Activated B cell treated with CpG ODN at 0.5 μM for 24 hours (primary cell): ENCODE measurements at regions not wholly inside any gene's neighbourhood (a gene's known extent, or its start where the extent isn't known, plus 50 kb on each side); places are given as distances from the start of the nearest gene placed in this dataset.

ENCODE experiments used
- ATAC-seq: fragments of 200-7000 bp; cut with Tn5 transposase; one replicate; pipeline ENCODE4 v1.10.0; 2021; ENCODE audit warnings: low read depth, mild to moderate bottlenecking, moderate library complexity
- CTCF ChIA-PET: fragments of 350-600 bp; sonication (Branson Sonifier 250); formaldehyde crosslinking; loops from one replicate; lab custom pipeline; 2021; ENCODE audit warnings: antibody characterized with exemption; lab: Charles Lee
- POLR2A ChIA-PET: fragments of 350-600 bp; sonication (Branson Sonifier 250); formaldehyde crosslinking; loops from one replicate; lab custom pipeline; 2021; ENCODE audit warnings: antibody characterized with exemption; lab: Charles Lee
- DNase-seq: peaks from one replicate; pipeline ENCODE4 v3.0.0; 2022
- H3K27ac Mint-ChIP-seq: one replicate; pipeline ENCODE4 v1.8.0; 2020; ENCODE audit warnings: mixed read lengths
- H3K27me3 Mint-ChIP-seq: one replicate; pipeline ENCODE4 v1.8.0; 2021; ENCODE audit warnings: mixed read lengths
- H3K36me3 Mint-ChIP-seq: one replicate; pipeline ENCODE4 v1.8.0; 2021; ENCODE audit warnings: low read depth, mixed read lengths
- H3K4me1 Mint-ChIP-seq: one replicate; pipeline ENCODE4 v1.8.0; 2021; ENCODE audit warnings: mixed read lengths
- H3K4me3 Mint-ChIP-seq: one replicate; pipeline ENCODE4 v1.8.0; 2020; ENCODE audit warnings: mild to moderate bottlenecking, mixed read lengths
- H3K9me3 Mint-ChIP-seq: one replicate; pipeline ENCODE4 v1.8.0; 2020; ENCODE audit warnings: mixed read lengths
- CTCF ChIP-seq: fragments of 200-600 bp; IDR thresholded peaks from one replicate; pipeline ENCODE4 v1.8.0; 2022; ENCODE audit warnings: antibody characterized with exemption, mild to moderate bottlenecking
- intact Hi-C: fragments of 100-400 bp; cut with micrococcal nuclease; formaldehyde crosslinking; loops from one replicate; pipeline ENCODE4 v1.15.1; 2024

DNA sequence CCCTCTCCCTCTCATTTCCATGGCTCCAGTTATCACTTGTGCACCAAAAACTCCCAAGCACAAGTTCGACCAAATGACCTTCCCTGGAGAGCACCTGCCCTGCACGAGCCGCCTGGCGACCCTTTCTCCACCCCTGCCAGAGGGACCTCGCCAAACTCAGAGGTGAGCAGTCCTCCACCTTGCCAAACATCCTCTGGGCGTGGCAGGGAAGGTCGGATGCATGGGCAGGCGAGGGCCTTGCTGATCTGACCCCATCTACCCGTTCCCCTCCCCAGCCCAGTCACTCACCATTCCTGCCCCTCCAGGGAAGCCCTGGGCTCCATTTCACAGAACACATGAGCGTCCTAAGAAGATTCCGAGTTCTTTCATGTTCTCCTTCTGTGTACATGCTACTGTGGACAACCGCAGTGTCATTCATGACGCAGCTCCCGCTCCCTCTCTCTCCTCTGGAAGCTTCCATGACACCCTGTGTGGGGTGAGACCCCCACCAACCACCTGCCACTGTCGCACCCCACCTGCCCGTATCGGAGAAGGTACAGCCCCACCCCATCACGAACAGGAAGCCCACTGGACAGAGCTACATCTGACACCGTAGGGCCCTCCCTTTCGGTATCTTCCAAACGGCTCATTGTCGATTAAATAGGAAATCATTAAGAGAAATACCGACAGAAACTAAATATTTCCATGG is 104.3 kb downstream of the DACT2 start:
- ATAC-seq = no peak
- H3K27me3 Mint-ChIP-seq = no peaks in the 10 kb centered on the region
- H3K4me3 Mint-ChIP-seq = no peak overlapping the region
- no peak for TF ChIP-seq CTCF
- CTCF ChIA-PET = no interaction called here
- DNase-seq = no peak
- no peaks in the 10 kb centered on the region for H3K36me3 Mint-ChIP-seq
- H3K27ac Mint-ChIP-seq = no peak overlapping the region
- POLR2A ChIA-PET = no interaction called here
- intact Hi-C loops = no loop called here
- H3K4me1 Mint-ChIP-seq = no peaks in the 10 kb centered on the region
- no peaks in the 10 kb centered on the region for H3K9me3 Mint-ChIP-seq

DNA sequence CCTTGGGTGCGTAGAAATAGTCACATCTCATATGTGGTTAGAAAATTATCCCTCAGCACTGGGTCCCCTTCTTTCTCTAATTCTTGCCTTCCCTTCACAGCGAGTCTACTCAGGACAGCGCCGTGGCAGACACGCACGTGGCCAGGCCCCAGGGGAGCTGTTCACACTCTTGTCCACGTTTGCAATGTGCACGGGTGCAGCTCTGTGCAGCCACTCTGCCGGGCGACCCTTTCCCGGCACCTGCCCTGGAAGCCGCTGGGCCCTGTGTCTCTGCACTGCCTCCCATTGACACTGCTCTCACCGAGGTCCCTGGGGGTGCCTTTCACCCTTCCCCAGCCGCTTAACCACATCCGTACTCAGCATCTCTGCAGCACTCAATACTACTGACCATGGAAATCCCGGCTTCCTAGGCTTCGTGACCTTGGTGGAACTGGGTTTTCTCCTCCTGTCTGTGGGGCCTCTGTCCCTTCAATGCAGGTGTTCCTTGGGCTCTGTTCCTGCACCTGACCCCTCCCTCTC is 104.9 kb downstream of the DACT2 start:
- Mint-ChIP-seq H3K4me1 (no peaks in the 10 kb centered on the region), H3K36me3 (no peaks in the 10 kb centered on the region), H3K9me3 (no peaks in the 10 kb centered on the region), H3K27me3 (no peaks in the 10 kb centered on the region), H3K4me3 (no peak overlapping the region), H3K27ac (no peak overlapping the region)
- DNase-seq (no peak), ATAC-seq (no peak)
- CTCF ChIA-PET = no interaction called here
- intact Hi-C loops = no loop called here
- TF ChIP-seq CTCF = no peak
- POLR2A ChIA-PET = no interaction called here

GRCh38 chr6:168213121-168213524 is 106.5 kb downstream of the DACT2 start:
- Mint-ChIP-seq H3K27ac (no peak overlapping the region), H3K36me3 (no peaks in the 10 kb centered on the region)

GRCh38 chr6:168212362-168212761 is 107.2 kb downstream of the DACT2 start:
- ChIA-PET POLR2A (no interaction called here), CTCF (no interaction called here)
- H3K27ac Mint-ChIP-seq = no peak overlapping the region
- DNase-seq (no peak), ATAC-seq (no peak)
- H3K27me3 Mint-ChIP-seq = no peaks in the 10 kb centered on the region
- H3K9me3 Mint-ChIP-seq = no peaks in the 10 kb centered on the region
- H3K36me3 Mint-ChIP-seq = no peaks in the 10 kb centered on the region
- H3K4me3 Mint-ChIP-seq = no peak overlapping the region
- intact Hi-C loops = no loop called here
- no peaks in the 10 kb centered on the region for H3K4me1 Mint-ChIP-seq
- TF ChIP-seq CTCF = no peak

More at GRCh38 chr6:168213121-168213524, 106.5 kb downstream of the DACT2 start:
- Mint-ChIP-seq H3K4me3 (no peak overlapping the region), H3K9me3 (no peaks in the 10 kb centered on the region), H3K27me3 (no peaks in the 10 kb centered on the region), H3K4me1 (no peaks in the 10 kb centered on the region)
- no peak for ATAC-seq
- no peak for TF ChIP-seq CTCF
- CTCF ChIA-PET = no interaction called here
- POLR2A ChIA-PET = no interaction called here
- DNase-seq = no peak
- intact Hi-C loops = no loop called here

- DNase-seq (no peak), ATAC-seq (no peak)
- no peak for TF ChIP-seq CTCF
- no peaks in the 10 kb centered on the region for H3K9me3 Mint-ChIP-seq
- no peaks in the 10 kb centered on the region for H3K27me3 Mint-ChIP-seq
- H3K4me1 Mint-ChIP-seq = no peaks in the 10 kb centered on the region
- no peaks in the 10 kb centered on the region for H3K36me3 Mint-ChIP-seq
- intact Hi-C loops = no loop called here
- CTCF ChIA-PET = no interaction called here
- POLR2A ChIA-PET = no interaction called here
- no peak overlapping the region for H3K4me3 Mint-ChIP-seq
- no peak overlapping the region for H3K27ac Mint-ChIP-seq
Measured at GRCh38 chr6:168211681-168212080, 107.9 kb downstream of the DACT2 start.
